H1 (cell line): ENCODE measurements at regions not wholly inside any gene's neighbourhood (a gene's known extent, or its start where the extent isn't known, plus 50 kb on each side); places are given as distances from the start of the nearest gene placed in this dataset.

ENCODE experiments used
- CTCF ChIA-PET: fragments of 300-600 bp; sonication (Branson Sonifier 250); formaldehyde crosslinking; loops from one replicate; lab custom pipeline; 2021; ENCODE audit not compliant: partially characterized antibody; lab: Charles Lee
- POLR2A ChIA-PET: fragments of 300-600 bp; sonication (Branson Sonifier 250); formaldehyde crosslinking; loops from one replicate; lab custom pipeline; 2021; ENCODE audit warnings: inconsistent platforms; ENCODE audit not compliant: partially characterized antibody; lab: Charles Lee
- DNase-seq, 2 experiments: peaks; one replicate each; pipeline versions ENCODE4 v3.0.0 to v3.0.0-alpha.2; 2010 to 2022; ENCODE audit warnings: low spot score in 2 of 2, low read depth in 1 of 2, mixed read lengths in 1 of 2
- FAIRE-seq: peaks from 2 replicates; lab custom pipeline; 2011; peaks lifted over from hg19 to GRCh38; lab: Jason Lieb, UNC
- H2AFZ ChIP-seq: 2 replicates; pipeline ENCODE4 v1.8.1; 2012; ENCODE audit warnings: low read length, inconsistent platforms
- H2AK5ac ChIP-seq: 2 replicates; pipeline ENCODE4 v1.6.1; 2013; ENCODE audit warnings: low read depth, low read length
- H2BK120ac ChIP-seq: replicated peaks from 2 replicates; pipeline ENCODE3; 2013; ENCODE audit warnings: low read depth, low read length, inconsistent platforms
- H2BK12ac ChIP-seq: 2 replicates; pipeline ENCODE4 v1.6.1; 2013; ENCODE audit warnings: low read depth, low read length
- H2BK15ac ChIP-seq: 2 replicates; pipeline ENCODE4 v1.6.1; 2013; ENCODE audit warnings: low read length
- H2BK20ac ChIP-seq: 2 replicates; pipeline ENCODE4 v1.6.1; 2013; ENCODE audit warnings: low read length
- H2BK5ac ChIP-seq: 2 replicates; pipeline ENCODE4 v1.6.1; 2013; ENCODE audit warnings: low read depth, low read length
- H3K14ac ChIP-seq: 2 replicates; pipeline ENCODE4 v1.6.1; 2013; ENCODE audit warnings: inconsistent platforms; ENCODE audit not compliant: insufficient read length
- H3K18ac ChIP-seq: 2 replicates; pipeline ENCODE4 v1.6.1; 2013; ENCODE audit warnings: low read length; ENCODE audit errors: extremely low read depth
- H3K23ac ChIP-seq: 2 replicates; pipeline ENCODE4 v1.6.1; 2013; ENCODE audit warnings: inconsistent platforms; ENCODE audit not compliant: insufficient read length
- H3K23me2 ChIP-seq: 2 replicates; pipeline ENCODE4 v1.6.1; 2013; ENCODE audit warnings: low read depth, low read length
- H3K27ac ChIP-seq: 2 replicates; pipeline ENCODE4 v1.6.1; 2011; ENCODE audit warnings: low read depth, low read length, inconsistent platforms
- H3K27me3 ChIP-seq, 4 experiments: replicated peaks in 1 of 4; 1 replicate in 1 of 4; 2 replicates in 3 of 4; pipeline versions ENCODE4 v1.6.1 to v1.8.1; 2011 to 2013; ENCODE audit warnings: low read length in 3 of 4, mild to moderate bottlenecking in 3 of 4, inconsistent platforms in 2 of 4, mixed read lengths in 2 of 4, moderate library complexity in 1 of 4; ENCODE audit not compliant: control insufficient read depth in 3 of 4, insufficient read depth in 3 of 4; ENCODE audit errors: extremely low read depth in 1 of 4
- H3K36me3 ChIP-seq, 4 experiments: 2 replicates each; pipeline versions ENCODE4 v1.6.1 to v1.8.1; 2011 to 2013; ENCODE audit warnings: mild to moderate bottlenecking in 4 of 4, low read length in 3 of 4, moderate library complexity in 2 of 4, control low read depth in 1 of 4, inconsistent platforms in 1 of 4; ENCODE audit not compliant: insufficient read depth in 4 of 4, control insufficient read depth in 2 of 4
- H3K4ac ChIP-seq: replicated peaks from 2 replicates; pipeline ENCODE3; 2013; ENCODE audit warnings: low read length, low read depth, mixed read lengths, inconsistent platforms; ENCODE audit not compliant: insufficient read length
- H3K4me1 ChIP-seq, 4 experiments: replicated peaks in 1 of 4; 1 replicate in 1 of 4; 2 replicates in 3 of 4; pipeline versions ENCODE4 v1.6.1 to v1.8.1; 2011 to 2013; ENCODE audit warnings: low read length in 3 of 4, inconsistent platforms in 2 of 4, mixed read lengths in 1 of 4; ENCODE audit not compliant: insufficient read depth in 4 of 4, control insufficient read depth in 3 of 4
- H3K4me2 ChIP-seq, 2 experiments: 2 replicates each; pipeline versions ENCODE4 v1.6.1 to v1.8.1; 2011 to 2013; ENCODE audit warnings: low read depth in 2 of 2, low read length in 2 of 2, control low read depth in 1 of 2, inconsistent platforms in 1 of 2, mild to moderate bottlenecking in 1 of 2; ENCODE audit not compliant: insufficient read depth in 1 of 2
- H3K4me3 ChIP-seq, 4 experiments: fragments of 200-600, 300-600 bp in 1 of 4; sonication (generic), shearing (Covaris generic), sonication (Bioruptor Twin) in 1 of 4; 2 replicates each; pipeline versions ENCODE4 v1.5.1 to v1.8.1; 2011 to 2016; ENCODE audit warnings: low read length in 4 of 4, low read depth in 3 of 4, control low read depth in 2 of 4, inconsistent platforms in 2 of 4, mild to moderate bottlenecking in 2 of 4, mixed read lengths in 1 of 4, moderate library complexity in 1 of 4; ENCODE audit not compliant: insufficient read depth in 2 of 4; ENCODE audit errors: extremely low read depth in 1 of 4
- H3K56ac ChIP-seq: replicated peaks from 2 replicates; pipeline ENCODE3; 2013; ENCODE audit warnings: low read depth, mild to moderate bottlenecking, mixed read lengths, low read length, inconsistent platforms; ENCODE audit not compliant: insufficient read length
- H3K79me1 ChIP-seq: 2 replicates; pipeline ENCODE4 v1.6.1; 2013; ENCODE audit warnings: low read depth, low read length, control low read depth
- H3K79me2 ChIP-seq, 2 experiments: 2 replicates each; pipeline versions ENCODE4 v1.6.1 to v1.8.1; 2012 to 2013; ENCODE audit warnings: low read length in 2 of 2, mild to moderate bottlenecking in 2 of 2, inconsistent platforms in 1 of 2; ENCODE audit not compliant: insufficient read depth in 2 of 2, control insufficient read depth in 1 of 2
- H3K9ac ChIP-seq, 4 experiments: replicated peaks in 1 of 4; 1 replicate in 1 of 4; 2 replicates in 3 of 4; pipeline versions ENCODE4 v1.6.1 to v1.8.1; 2011 to 2013; ENCODE audit warnings: low read depth in 3 of 4, low read length in 3 of 4, control low read depth in 2 of 4, mild to moderate bottlenecking in 2 of 4, moderate library complexity in 2 of 4, inconsistent platforms in 1 of 4; ENCODE audit errors: extremely low read depth in 1 of 4
- H3K9me3 ChIP-seq, 2 experiments: 2 replicates each; pipeline versions ENCODE4 v1.6.1 to v1.8.1; 2012 to 2013; ENCODE audit warnings: mild to moderate bottlenecking in 2 of 2, moderate library complexity in 2 of 2, control low read depth in 1 of 2, inconsistent platforms in 1 of 2, low read depth in 1 of 2, low read length in 1 of 2, mixed read lengths in 1 of 2; ENCODE audit not compliant: insufficient read depth in 2 of 2
- H4K20me1 ChIP-seq, 2 experiments: replicated peaks in 1 of 2; 2 replicates each; pipeline versions ENCODE3 to v1.8.1; 2011 to 2013; ENCODE audit warnings: inconsistent platforms in 2 of 2, low read length in 2 of 2, mild to moderate bottlenecking in 1 of 2; ENCODE audit not compliant: insufficient read depth in 2 of 2, control insufficient read depth in 1 of 2
- H4K5ac ChIP-seq: 2 replicates; pipeline ENCODE4 v1.6.1; 2013; ENCODE audit warnings: low read length, low read depth, mixed read lengths, inconsistent platforms; ENCODE audit not compliant: insufficient read length
- H4K8ac ChIP-seq: 2 replicates; pipeline ENCODE4 v1.8.0; 2013; ENCODE audit warnings: mild to moderate bottlenecking, moderate library complexity, low read length, inconsistent platforms; ENCODE audit not compliant: insufficient read depth; ENCODE audit errors: extremely low read depth
- H4K91ac ChIP-seq: replicated peaks from 2 replicates; pipeline ENCODE3; 2013; ENCODE audit warnings: low read length, mixed read lengths, inconsistent platforms; ENCODE audit not compliant: insufficient read length
- ATF3 ChIP-seq: IDR thresholded peaks from 2 replicates; pipeline ENCODE4 v1.6.1; 2011; ENCODE audit warnings: low read depth, mild to moderate bottlenecking, low read length; ENCODE audit not compliant: insufficient read depth
- CBX5 ChIP-seq: fragments of 300-800, 300-1000 bp; sonication (generic); IDR thresholded peaks from 2 replicates; pipeline ENCODE4 v1.7.1; 2016; ENCODE audit warnings: antibody characterized with exemption, low read length, low read depth
- CEBPB ChIP-seq: IDR thresholded peaks from 2 replicates; pipeline ENCODE4 v1.6.1; 2012; ENCODE audit warnings: low read depth, low read length
- CREB1 ChIP-seq: IDR thresholded peaks from 2 replicates; pipeline ENCODE4 v1.6.1; 2012; ENCODE audit warnings: inconsistent platforms
- EGR1 ChIP-seq: IDR thresholded peaks from 2 replicates; pipeline ENCODE4 v1.6.1; 2011; ENCODE audit warnings: low read depth, low read length, borderline replicate concordance
- GTF2F1 ChIP-seq: IDR thresholded peaks from 2 replicates; pipeline ENCODE4 v1.6.1; 2012; ENCODE audit warnings: low read depth, low read length, improper control_type of control experiment, borderline replicate concordance
- HDAC6 ChIP-seq: IDR thresholded peaks from one replicate; pipeline ENCODE4 v1.7.1; 2012; ENCODE audit warnings: low read depth, mild to moderate bottlenecking, inconsistent platforms, low read length, moderate library complexity
- JUND ChIP-seq: IDR thresholded peaks from 2 replicates; pipeline ENCODE4 v1.6.1; 2011; ENCODE audit warnings: mild to moderate bottlenecking, improper control_type of control experiment, low read length
- NRF1 ChIP-seq: IDR thresholded peaks from 2 replicates; pipeline ENCODE4 v1.6.1; 2011; ENCODE audit warnings: mild to moderate bottlenecking, low read depth, low read length, improper control_type of control experiment
- POLR2AphosphoS5 ChIP-seq: IDR thresholded peaks from 2 replicates; pipeline ENCODE4 v1.6.1; 2011; ENCODE audit warnings: low read depth, low read length
- POU5F1 ChIP-seq: IDR thresholded peaks from 2 replicates; pipeline ENCODE4 v1.6.1; 2011; ENCODE audit warnings: low read depth, mild to moderate bottlenecking, low read length, moderate library complexity
- RFX5 ChIP-seq: IDR thresholded peaks from 2 replicates; pipeline ENCODE4 v1.6.1; 2011; ENCODE audit warnings: low read depth, low read length, improper control_type of control experiment, borderline replicate concordance
- SIRT6 ChIP-seq: IDR thresholded peaks from one replicate; pipeline ENCODE4 v1.7.1; 2012; ENCODE audit warnings: low read length, inconsistent platforms
- TAF1 ChIP-seq: IDR thresholded peaks from 2 replicates; pipeline ENCODE4 v1.6.1; 2011; ENCODE audit warnings: mild to moderate bottlenecking, low read depth, low read length
- TEAD4 ChIP-seq: IDR thresholded peaks from 2 replicates; pipeline ENCODE4 v1.6.1; 2012; ENCODE audit warnings: low read depth, low read length, inconsistent platforms, mixed read lengths
- YY1 ChIP-seq: IDR thresholded peaks from 2 replicates; pipeline ENCODE4 v1.6.1; 2011; ENCODE audit warnings: low read depth, mild to moderate bottlenecking, low read length
- WGBS, 2 experiments: shearing (Covaris generic) in 1 of 2; methylation state at CpG; one replicate each; pipeline versions ENCODE4 v1.1.6 to v1.1.7; 2013 to 2015; ENCODE audit warnings: low lambda C conversion rate in 2 of 2, mixed read lengths in 2 of 2, inconsistent platforms in 1 of 2, low coverage in 1 of 2, missing lambda C conversion rate in 1 of 2; ENCODE audit not compliant: insufficient replicate concordance in 2 of 2, insufficient coverage in 1 of 2, insufficient read length in 1 of 2; ENCODE audit errors: extremely low coverage in 1 of 2, missing lambda C conversion rate in 1 of 2; 5-methylcytosine and 5-hydroxymethylcytosine counted together

- Histone ChIP-seq H2BK12ac (no peak overlapping the region), H2AK5ac (no peak overlapping the region), H4K5ac (no peak overlapping the region), H3K79me2 (no peaks in the 10 kb centered on the region), H2BK5ac (no peak overlapping the region), H3K27ac (no peak overlapping the region), H3K18ac (no peak overlapping the region), H3K56ac (no peak overlapping the region), H2AFZ (no peak overlapping the region), H2BK15ac (no peak overlapping the region), H4K20me1 (no peaks in the 10 kb centered on the region), H3K4me2 (no peak overlapping the region), H3K79me1 (no peaks in the 10 kb centered on the region), H3K9ac (no peak overlapping the region), H3K9me3 (peaks cover 0 to 4% of the 10 kb centered on the region in 2 experiments; a peak in 2 of 4 replicates), H3K4me1 (no peaks in the 10 kb centered on the region), H2BK120ac (no peak overlapping the region), H3K14ac (no peak overlapping the region), H3K36me3 (no peaks in the 10 kb centered on the region), H3K4me3 (no peak overlapping the region), H3K23me2 (no peaks in the 10 kb centered on the region), H3K23ac (no peak overlapping the region), H4K8ac (no peak overlapping the region), H2BK20ac (no peak overlapping the region), H3K27me3 (no peaks in the 10 kb centered on the region), H3K4ac (no peak overlapping the region), H4K91ac (no peak overlapping the region)
- FAIRE-seq (no peak), DNase-seq (no peak)
- CTCF ChIA-PET = interaction anchor here (2.0 to 2.4 kb wide), 2 partner anchors 10 to 90 kb away, joined by 11 read pairs; no protein-coding TSS in a partner anchor
- 71% methylated on average over 2 of the region's 2 CpGs; no CpG with 5 or more reads in 1 of the 2 experiments for WGBS, 2 experiments
- no peak for TF ChIP-seq TEAD4
- no peak for TF ChIP-seq RFX5
- no peak for TF ChIP-seq CBX5
- no peak for TF ChIP-seq POU5F1
- TF ChIP-seq TAF1 = no peak
- TF ChIP-seq JUND = no peak
- no peak for TF ChIP-seq SIRT6
- no peak for TF ChIP-seq YY1
- TF ChIP-seq EGR1 = no peak
- no peak for TF ChIP-seq HDAC6
- no peak for TF ChIP-seq CEBPB
- TF ChIP-seq NRF1 = no peak
- no peak for TF ChIP-seq ATF3
- no peak for TF ChIP-seq GTF2F1
- no peak for TF ChIP-seq CREB1
- no peak for TF ChIP-seq POLR2AphosphoS5
- POLR2A ChIA-PET = no interaction called here
These were observed 173.9 kb upstream of the LMCD1 start for GRCh38 chr3:8327739-8328138.
